ENCODE measurements at regions not wholly inside any gene's neighbourhood (a gene's known extent, or its start where the extent isn't known, plus 50 kb on each side); places are given as distances from the start of the nearest gene placed in this dataset.

DNA sequence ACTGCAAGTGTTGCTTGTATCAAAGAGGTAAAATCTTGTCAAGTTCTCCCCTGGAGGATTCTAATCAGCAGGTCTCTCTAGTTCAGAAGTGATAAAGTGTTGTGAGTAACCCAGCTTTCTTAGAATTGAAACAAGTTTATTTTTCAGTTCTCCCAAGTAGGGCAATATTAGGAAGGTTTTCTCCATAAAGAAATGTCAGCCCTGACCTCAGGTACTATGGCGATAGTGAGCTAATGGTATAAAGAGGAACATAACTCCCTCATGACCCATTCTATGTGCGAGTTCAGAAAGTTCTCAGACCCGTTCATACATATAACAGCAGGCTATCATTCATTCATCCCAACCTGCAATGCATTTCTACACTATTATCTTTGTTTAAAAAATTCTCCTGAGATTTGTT lies 421.1 kb upstream of the SETBP1 start:
- TF ChIP-seq EZH2 (IDR thresholded peaks at IDR 0.05; ENCODE audit: borderline replicate concordance, low read depth, low read length, poor library complexity, severe bottlenecking): no peak
- TF ChIP-seq, protein P1, sequence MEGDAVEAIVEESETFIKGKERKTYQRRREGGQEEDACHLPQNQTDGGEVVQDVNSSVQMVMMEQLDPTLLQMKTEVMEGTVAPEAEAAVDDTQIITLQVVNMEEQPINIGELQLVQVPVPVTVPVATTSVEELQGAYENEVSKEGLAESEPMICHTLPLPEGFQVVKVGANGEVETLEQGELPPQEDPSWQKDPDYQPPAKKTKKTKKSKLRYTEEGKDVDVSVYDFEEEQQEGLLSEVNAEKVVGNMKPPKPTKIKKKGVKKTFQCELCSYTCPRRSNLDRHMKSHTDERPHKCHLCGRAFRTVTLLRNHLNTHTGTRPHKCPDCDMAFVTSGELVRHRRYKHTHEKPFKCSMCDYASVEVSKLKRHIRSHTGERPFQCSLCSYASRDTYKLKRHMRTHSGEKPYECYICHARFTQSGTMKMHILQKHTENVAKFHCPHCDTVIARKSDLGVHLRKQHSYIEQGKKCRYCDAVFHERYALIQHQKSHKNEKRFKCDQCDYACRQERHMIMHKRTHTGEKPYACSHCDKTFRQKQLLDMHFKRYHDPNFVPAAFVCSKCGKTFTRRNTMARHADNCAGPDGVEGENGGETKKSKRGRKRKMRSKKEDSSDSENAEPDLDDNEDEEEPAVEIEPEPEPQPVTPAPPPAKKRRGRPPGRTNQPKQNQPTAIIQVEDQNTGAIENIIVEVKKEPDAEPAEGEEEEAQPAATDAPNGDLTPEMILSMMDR (conservative IDR thresholded peaks at IDR 0.05; ENCODE audit: low read depth, low read length): no peak

All from A673 (cell line).